ENCODE measurements at regions not wholly inside any gene's neighbourhood (a gene's known extent, or its start where the extent isn't known, plus 50 kb on each side); places are given as distances from the start of the nearest gene placed in this dataset.

- TF ChIP-seq CTCF (IDR thresholded peaks at IDR 0.05) (no peak), POLR2A (IDR thresholded peaks at IDR 0.05) (no peak)
These were observed 49.9 kb upstream of the MGMT start for GRCh38 chr10:129416956-129417765.
